ENCODE measurements at regions not wholly inside any gene's neighbourhood (a gene's known extent, or its start where the extent isn't known, plus 50 kb on each side); places are given as distances from the start of the nearest gene placed in this dataset.

GRCh38 chr13:44739120-44739519 is 163.0 kb upstream of the TSC22D1 start:
- TF ChIP-seq CTCF (IDR thresholded peaks at IDR 0.05; ENCODE audit: low read depth, low read length, missing input control) (no peak), RAD21 (IDR thresholded peaks at IDR 0.05) (no peak), HNF4A (conservative IDR thresholded peaks at IDR 0.05) (no peak), JUND (IDR thresholded peaks at IDR 0.05) (no peak), FOXA1 (IDR thresholded peaks at IDR 0.05) (no peak)
- TF ChIP-seq, protein P1, sequence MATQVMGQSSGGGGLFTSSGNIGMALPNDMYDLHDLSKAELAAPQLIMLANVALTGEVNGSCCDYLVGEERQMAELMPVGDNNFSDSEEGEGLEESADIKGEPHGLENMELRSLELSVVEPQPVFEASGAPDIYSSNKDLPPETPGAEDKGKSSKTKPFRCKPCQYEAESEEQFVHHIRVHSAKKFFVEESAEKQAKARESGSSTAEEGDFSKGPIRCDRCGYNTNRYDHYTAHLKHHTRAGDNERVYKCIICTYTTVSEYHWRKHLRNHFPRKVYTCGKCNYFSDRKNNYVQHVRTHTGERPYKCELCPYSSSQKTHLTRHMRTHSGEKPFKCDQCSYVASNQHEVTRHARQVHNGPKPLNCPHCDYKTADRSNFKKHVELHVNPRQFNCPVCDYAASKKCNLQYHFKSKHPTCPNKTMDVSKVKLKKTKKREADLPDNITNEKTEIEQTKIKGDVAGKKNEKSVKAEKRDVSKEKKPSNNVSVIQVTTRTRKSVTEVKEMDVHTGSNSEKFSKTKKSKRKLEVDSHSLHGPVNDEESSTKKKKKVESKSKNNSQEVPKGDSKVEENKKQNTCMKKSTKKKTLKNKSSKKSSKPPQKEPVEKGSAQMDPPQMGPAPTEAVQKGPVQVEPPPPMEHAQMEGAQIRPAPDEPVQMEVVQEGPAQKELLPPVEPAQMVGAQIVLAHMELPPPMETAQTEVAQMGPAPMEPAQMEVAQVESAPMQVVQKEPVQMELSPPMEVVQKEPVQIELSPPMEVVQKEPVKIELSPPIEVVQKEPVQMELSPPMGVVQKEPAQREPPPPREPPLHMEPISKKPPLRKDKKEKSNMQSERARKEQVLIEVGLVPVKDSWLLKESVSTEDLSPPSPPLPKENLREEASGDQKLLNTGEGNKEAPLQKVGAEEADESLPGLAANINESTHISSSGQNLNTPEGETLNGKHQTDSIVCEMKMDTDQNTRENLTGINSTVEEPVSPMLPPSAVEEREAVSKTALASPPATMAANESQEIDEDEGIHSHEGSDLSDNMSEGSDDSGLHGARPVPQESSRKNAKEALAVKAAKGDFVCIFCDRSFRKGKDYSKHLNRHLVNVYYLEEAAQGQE (IDR thresholded peaks at IDR 0.05), result no peak
- TF ChIP-seq, protein P2, sequence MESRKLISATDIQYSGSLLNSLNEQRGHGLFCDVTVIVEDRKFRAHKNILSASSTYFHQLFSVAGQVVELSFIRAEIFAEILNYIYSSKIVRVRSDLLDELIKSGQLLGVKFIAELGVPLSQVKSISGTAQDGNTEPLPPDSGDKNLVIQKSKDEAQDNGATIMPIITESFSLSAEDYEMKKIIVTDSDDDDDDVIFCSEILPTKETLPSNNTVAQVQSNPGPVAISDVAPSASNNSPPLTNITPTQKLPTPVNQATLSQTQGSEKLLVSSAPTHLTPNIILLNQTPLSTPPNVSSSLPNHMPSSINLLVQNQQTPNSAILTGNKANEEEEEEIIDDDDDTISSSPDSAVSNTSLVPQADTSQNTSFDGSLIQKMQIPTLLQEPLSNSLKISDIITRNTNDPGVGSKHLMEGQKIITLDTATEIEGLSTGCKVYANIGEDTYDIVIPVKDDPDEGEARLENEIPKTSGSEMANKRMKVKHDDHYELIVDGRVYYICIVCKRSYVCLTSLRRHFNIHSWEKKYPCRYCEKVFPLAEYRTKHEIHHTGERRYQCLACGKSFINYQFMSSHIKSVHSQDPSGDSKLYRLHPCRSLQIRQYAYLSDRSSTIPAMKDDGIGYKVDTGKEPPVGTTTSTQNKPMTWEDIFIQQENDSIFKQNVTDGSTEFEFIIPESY (IDR thresholded peaks at IDR 0.05), result no peak
- DNase-seq (ENCODE audit: low spot score), result no peak
- Histone ChIP-seq H3K27ac (ENCODE audit: low read depth in 1 of 2, low read length in 2 of 2) (no peak overlapping the region), H3K9ac (ENCODE audit: low read depth in 1 of 2, low read length in 2 of 2) (no peak overlapping the region), H3K4me1 (ENCODE audit: control insufficient read depth in 4 of 4, insufficient read depth in 4 of 4, low read length in 3 of 4) (no peaks in the 10 kb centered on the region), H3K4me3 (ENCODE audit: low read depth in 1 of 3, low read length in 3 of 3) (no peak overlapping the region), H3K27me3 (ENCODE audit: control insufficient read depth in 4 of 4, insufficient read depth in 4 of 4, low read length in 3 of 4) (no peaks in the 10 kb centered on the region), H3K36me3 (ENCODE audit: control insufficient read depth in 4 of 4, insufficient read depth in 3 of 4, low read depth in 1 of 4, low read length in 3 of 4) (no peaks in the 10 kb centered on the region), H3K9me3 (ENCODE audit: control insufficient read depth in 4 of 4, low read length in 3 of 4) (no peaks in the 10 kb centered on the region)
- 76% methylated on average over 4 of the region's 4 CpGs for WGBS

DNA sequence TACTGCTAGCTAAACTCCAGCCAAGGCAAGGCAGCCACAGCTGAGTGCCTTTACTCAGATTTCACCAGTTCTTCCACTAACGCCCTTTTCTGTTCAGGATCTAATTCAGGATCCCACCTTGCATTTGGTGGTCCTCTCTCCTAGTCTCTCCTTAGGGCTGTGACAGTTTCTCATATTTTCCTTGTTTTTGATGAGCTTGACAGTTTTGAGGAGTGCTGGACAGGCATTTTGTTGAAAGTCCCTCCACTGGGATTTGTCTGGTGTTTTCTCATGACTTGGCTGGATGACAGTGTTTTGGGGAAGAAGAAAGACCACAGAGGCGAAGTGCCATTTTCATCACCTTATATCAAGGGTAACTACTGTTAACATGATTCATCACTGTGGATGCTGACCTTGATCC is 162.3 kb upstream of the TSC22D1 start:
- no peaks in the 10 kb centered on the region for H3K9me3 ChIP-seq (ENCODE audit: control insufficient read depth in 4 of 4, low read length in 3 of 4)
- H3K4me1 ChIP-seq (ENCODE audit: control insufficient read depth in 4 of 4, insufficient read depth in 4 of 4, low read length in 3 of 4), result no peaks in the 10 kb centered on the region
- no peak overlapping the region for H3K27ac ChIP-seq (ENCODE audit: low read depth in 1 of 2, low read length in 2 of 2)
- TF ChIP-seq, protein P2 (IDR thresholded peaks at IDR 0.05), result no peak
- TF ChIP-seq FOXA1 (IDR thresholded peaks at IDR 0.05), result no peak
- no peak for TF ChIP-seq YY1 (IDR thresholded peaks at IDR 0.05)
- no peak for TF ChIP-seq JUND (IDR thresholded peaks at IDR 0.05)
- TF ChIP-seq TAF1 (conservative IDR thresholded peaks at IDR 0.05), result no peak
- TF ChIP-seq HNF4G (IDR thresholded peaks at IDR 0.05), result no peak
- no peak for TF ChIP-seq RXRA (IDR thresholded peaks at IDR 0.05)
- TF ChIP-seq GABPA (IDR thresholded peaks at IDR 0.05 in 1 of 2, conservative IDR thresholded peaks at IDR 0.05 in 1 of 2), result no peak
- TF ChIP-seq MAX (IDR thresholded peaks at IDR 0.05), result no peak
- no peak for TF ChIP-seq SP1 (IDR thresholded peaks at IDR 0.05)
- no peak for TF ChIP-seq NR2F2 (IDR thresholded peaks at IDR 0.05)
- TF ChIP-seq HNF4A (conservative IDR thresholded peaks at IDR 0.05), result no peak
- TF ChIP-seq EGR1 (IDR thresholded peaks at IDR 0.05; ENCODE audit: low read depth in 2 of 2), result no peak
- no peak for TF ChIP-seq RAD21 (IDR thresholded peaks at IDR 0.05)
- no peak for TF ChIP-seq FOXA2 (IDR thresholded peaks at IDR 0.05)
- TF ChIP-seq ATF3 (IDR thresholded peaks at IDR 0.05), result no peak
- H3K9ac ChIP-seq (ENCODE audit: low read depth in 1 of 2, low read length in 2 of 2), result no peak overlapping the region
- H3K27me3 ChIP-seq (ENCODE audit: control insufficient read depth in 4 of 4, insufficient read depth in 4 of 4, low read length in 3 of 4), result no peaks in the 10 kb centered on the region
- WGBS, result 77% methylated on average over 2 of the region's 2 CpGs
- H3K36me3 ChIP-seq (ENCODE audit: control insufficient read depth in 4 of 4, insufficient read depth in 3 of 4, low read depth in 1 of 4, low read length in 3 of 4), result no peaks in the 10 kb centered on the region
- no peak overlapping the region for H3K4me3 ChIP-seq (ENCODE audit: low read depth in 1 of 3, low read length in 3 of 3)
- DNase-seq (ENCODE audit: low spot score), result no peak

All from liver (tissue), 8 donors.